ENCODE measurements at regions not wholly inside any gene's neighbourhood (a gene's known extent, or its start where the extent isn't known, plus 50 kb on each side); places are given as distances from the start of the nearest gene placed in this dataset.

DNA sequence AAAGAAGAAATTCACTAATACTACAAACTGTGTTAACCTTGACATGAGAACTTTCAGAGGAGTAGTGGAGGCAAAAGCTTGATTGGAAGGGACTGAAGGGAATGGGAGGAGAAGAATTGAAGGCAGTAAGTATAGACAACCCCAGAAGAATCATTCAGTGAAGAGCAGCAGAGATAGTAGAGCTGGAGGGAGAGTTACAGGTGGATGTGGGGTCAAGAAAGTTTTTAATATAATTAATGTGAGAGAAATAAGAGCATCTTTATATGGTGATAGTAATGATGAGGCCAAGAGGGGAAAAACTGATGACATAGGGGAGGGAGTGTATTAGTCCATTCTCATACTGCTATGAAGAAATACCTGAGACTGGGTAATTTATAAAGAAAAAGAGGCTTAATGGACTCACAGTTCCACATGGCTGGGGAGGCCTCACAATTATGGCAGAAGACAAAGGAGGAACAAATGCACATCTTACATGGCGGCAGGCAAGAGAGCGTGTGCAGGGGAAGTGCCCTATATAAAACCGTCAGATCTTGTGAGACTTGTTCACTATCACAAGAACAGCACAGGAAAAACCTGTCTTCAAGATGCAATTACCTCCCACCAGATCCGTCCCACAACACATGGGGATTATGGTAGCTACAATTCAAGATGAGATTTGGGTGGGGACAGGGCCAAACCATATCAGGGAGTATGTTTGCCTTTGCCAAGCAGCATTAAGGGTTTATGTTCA, 88.3 kb upstream of the PIK3CG start:
- DNase-seq = no peak

- no peak for DNase-seq
These were observed 87.3 kb upstream of the PIK3CG start for GRCh38 chr7:106777674-106778299.

DNA sequence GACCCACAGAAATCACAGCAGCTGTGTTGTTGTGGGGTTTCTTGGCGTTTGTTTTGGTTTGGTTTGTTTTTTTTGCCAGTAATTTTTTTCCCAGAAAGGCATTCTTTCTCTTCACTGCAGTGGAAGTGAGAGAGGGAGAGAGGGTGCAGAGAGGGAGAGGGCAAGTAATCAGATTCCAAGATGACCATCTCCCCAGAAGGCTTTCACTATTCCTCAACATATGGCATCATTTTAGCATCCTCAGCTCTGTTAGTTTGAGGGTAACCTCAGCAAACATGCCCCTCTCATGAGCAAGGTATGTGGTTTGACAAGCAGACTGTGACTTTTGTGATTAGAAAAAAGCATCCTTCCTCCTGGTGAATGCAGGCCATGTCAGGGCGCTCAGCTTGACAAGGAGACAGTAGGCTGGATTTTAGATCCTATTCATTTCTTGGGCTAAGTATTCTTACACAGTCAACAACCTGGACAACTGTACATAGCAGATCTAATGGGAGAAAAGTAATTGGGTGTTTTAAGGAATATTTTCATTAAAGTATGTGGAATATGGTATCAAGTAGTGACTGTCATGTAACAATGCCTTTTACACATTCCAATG, 86.3 kb upstream of the PIK3CG start:
- no peak for DNase-seq

- DNase-seq = no peak
These were observed 85.2 kb upstream of the PIK3CG start for GRCh38 chr7:106779877-106780276.

DNA sequence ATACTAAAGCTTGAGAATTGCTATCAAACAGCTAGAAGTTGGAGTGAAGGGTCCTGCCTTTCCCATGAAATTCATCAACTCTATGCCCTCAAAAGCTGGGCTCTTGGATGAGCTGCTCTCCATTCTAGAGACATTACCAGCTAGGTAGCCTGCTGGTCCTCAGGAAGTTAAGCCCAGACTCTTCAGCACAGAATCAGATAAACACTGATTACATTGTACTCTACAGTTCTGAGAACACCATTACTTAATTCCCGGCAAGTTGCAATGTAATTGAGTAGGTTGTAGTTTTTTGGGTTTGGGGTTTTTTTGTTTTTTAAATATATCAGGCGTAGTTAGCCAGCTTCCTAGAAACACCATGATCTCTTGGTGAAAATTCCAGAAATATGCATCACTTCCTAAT, 84.1 kb upstream of the PIK3CG start:
- no peak for DNase-seq

GRCh38 chr7:106781828-106782544, 83.1 kb upstream of the PIK3CG start:
- DNase-seq = no peak

DNA sequence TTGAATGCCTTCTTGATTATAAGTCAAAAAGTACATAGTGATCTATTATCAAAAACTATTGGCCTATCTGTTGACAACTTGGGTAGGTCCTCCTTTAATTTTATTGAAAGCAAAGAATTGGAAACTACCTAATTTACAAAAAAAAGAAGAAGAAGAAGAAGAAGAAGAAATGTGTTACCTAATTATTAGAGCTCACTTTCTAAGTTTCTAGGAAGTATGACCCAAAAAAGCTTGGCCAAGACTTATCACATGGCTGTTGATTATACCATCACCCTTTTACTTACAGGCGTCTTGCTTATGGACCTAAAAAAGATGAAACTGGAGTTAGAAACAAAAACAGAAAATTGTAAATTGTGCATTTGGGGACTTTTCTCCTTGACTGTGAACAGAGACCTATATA, 81.8 kb upstream of the PIK3CG start:
- DNase-seq = no peak

GRCh38 chr7:106788637-106789036, 76.4 kb upstream of the PIK3CG start:
- no peak for DNase-seq

GRCh38 chr7:106791526-106791925, 73.6 kb upstream of the PIK3CG start:
- DNase-seq = no peak

DNA sequence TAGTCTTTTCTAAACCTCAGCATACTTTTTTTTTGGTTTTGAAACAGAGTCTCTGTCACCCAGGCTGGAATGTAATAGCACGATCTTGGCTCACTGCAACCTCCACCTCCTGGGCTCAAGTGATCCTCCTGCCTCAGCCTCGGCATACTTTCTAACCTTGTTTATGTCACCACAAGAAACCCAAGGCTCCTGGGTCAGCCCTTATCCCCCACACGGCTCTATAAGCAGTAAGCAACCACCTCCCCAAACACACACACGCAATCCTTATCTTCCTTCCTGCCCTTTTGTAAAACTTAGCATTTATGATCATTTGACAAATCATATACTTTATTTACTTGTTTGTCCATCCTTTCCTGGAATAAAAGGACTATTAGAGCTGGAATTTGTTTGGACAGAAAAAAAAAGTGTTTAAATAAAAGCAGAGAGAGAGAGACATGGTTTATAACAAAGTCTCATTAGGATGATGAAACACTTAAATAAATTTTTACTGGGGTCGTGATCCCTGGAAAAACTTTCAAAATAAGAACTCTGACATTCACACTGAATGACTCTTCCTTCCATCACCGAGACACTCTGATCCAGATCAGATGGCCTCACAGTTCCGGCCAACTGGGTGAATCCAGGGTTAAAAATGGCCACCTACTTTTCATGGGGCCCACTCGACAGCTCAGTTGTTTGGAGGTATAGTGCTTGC, 72.7 kb upstream of the PIK3CG start:
- DNase-seq = no peak

GRCh38 chr7:106793015-106793975, 71.8 kb upstream of the PIK3CG start:
- DNase-seq = peak; percentile 33

DNA sequence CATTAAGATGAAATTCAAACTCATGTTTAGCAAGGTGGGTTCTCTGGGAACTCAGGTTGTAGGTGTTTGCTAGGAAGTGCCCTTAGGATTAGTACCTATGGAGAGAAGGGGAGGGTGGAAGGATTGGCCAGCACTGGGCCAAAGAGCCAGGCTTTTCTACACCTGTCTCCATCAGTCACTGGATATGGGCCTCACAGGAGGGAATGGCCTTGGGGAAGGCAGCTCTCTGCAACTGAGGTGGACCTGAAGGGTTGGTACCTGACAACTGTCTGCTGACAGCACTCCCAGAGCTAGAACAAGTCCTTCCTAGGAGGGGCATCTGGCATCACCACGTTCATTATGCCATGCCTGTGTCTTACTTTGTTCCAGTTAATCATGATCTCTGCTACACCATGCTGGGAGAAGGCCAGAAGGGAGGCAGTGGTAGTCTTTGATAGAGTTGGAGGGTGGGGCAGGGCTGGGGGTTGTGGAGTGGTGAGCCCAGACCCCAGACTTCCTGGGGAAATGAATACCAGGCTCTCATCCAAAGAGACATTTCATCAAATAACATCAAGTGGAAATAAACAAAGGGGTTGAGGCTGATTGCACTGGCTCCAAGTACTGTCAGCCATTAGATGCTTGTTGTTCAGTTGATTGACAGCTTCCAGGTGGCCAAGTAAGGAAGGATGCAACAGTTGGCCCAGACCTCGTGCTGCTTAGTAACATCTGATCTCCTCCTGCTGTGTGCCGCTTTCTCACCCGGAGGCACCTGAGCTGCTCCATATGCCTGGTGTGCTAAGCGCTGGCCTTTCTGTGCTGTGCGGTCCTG, 70.6 kb upstream of the PIK3CG start:
- no peak for DNase-seq

GRCh38 chr7:106795084-106795876, 69.8 kb upstream of the PIK3CG start:
- no peak for DNase-seq

DNA sequence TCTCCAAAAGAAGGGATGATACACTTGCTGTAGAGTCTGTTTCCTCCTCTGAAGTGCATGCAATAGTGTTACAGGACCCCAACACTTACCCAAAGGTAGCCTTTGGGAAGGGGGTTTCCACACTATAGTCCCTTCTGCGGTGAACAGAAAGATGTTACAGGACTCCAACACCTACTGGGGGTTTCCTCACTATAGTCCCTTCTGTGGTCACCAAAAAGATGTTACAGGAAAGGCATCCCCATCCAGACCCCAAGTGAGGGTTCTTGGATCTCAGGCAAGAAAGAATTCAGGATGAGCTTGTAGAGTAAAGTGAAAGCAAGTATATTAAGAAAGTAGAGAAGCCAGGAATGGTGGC, 69.2 kb upstream of the PIK3CG start:
- DNase-seq = no peak

- no peak for DNase-seq
These were observed 67.1 kb upstream of the PIK3CG start for GRCh38 chr7:106797937-106798336.

DNA sequence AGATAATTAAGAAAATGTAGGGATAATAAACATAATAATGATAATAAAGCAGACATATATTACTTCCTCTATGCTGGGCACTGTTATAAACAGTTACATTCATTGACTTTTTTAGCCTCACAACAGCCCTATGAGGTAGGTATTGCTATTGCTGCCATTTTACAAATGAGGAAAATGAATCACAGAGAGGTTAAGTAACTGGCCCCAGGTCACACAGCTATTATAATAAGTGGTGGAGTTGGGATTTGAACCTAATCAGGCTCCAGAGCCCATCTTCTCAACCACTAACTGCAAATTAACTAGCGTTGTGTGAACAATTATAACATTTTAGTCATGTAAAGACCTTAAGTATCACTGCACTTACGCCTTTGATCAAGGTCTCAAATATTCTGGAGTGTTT, 62.5 kb upstream of the PIK3CG start:
- no peak for DNase-seq

DNA sequence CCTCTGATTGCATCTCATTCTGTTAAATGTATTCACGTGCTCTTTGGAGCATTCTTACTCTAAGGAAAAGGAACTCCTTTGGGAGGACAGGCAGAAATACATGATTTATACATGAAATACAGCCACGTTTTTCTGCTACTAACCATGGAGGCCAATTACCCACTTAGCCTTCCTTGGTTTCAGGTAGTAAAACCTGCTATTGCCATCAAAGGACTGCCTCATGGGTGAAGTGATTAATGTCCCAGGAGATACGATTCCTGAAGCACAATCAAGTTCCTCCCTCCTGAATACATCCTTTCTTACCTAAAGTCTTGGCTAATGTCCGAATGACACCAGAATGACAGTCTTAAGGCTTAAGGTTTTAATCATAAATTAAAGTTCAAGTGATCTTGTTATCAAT, 58.5 kb upstream of the PIK3CG start:
- no peak for DNase-seq

DNA sequence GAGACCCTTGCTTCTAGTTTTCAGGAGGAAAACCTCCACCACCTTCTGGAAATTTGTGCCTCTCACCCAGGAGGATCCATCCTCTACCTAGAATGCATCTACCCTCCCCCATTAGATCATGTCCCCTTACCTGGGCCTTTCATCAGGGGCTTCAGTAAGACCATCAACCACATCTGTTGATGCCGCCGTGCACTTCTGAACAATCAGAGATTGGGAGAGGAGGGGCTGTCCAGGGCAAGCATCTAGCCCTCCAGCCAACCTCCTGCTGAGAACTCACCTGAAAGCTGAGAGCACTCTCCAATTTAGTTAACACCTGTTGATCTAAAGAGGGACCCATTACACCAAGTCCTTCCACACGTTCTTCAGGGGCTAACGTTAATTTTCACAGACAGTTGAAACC, 57.6 kb upstream of the PIK3CG start:
- DNase-seq = no peak

- DNase-seq = no peak
These were observed 56.0 kb upstream of the PIK3CG start for GRCh38 chr7:106808967-106809635.

DNA sequence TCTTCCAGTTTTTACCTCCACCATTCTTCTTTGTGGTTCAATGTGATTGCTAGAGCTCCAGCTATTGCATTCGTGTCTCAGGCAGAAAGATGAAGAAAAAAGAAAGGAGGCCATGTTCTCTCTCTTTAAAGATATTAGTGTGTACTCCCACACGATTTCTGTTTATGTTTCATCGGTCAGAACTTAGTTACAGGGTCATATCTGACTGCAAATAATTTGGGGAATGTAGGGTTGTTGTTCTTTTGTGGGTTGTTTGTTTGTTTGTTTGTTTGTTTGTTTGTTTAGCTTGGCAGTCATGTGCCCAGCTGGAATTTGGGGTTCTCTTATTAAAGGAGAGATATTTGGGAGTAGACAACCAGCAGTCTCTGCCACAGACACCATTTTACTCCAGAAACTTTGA, 53.6 kb upstream of the PIK3CG start:
- DNase-seq = no peak
